Activated B cell treated with CpG ODN at 0.5 μM for 24 hours (primary cell): ENCODE measurements at regions not wholly inside any gene's neighbourhood (a gene's known extent, or its start where the extent isn't known, plus 50 kb on each side); places are given as distances from the start of the nearest gene placed in this dataset.
"Not testable (repeated sequence)": the region's sequence is repeated elsewhere in the genome, so short reads cannot be mapped to it uniquely, and the experiment has no call there.

Experiments
- ATAC-seq: fragments of 200-7000 bp; cut with Tn5 transposase; one replicate; pipeline ENCODE4 v1.10.0; 2021; ENCODE audit warnings: low read depth, mild to moderate bottlenecking, moderate library complexity
- CTCF ChIA-PET: fragments of 350-600 bp; sonication (Branson Sonifier 250); formaldehyde crosslinking; loops from one replicate; lab custom pipeline; 2021; ENCODE audit warnings: antibody characterized with exemption; lab: Charles Lee
- POLR2A ChIA-PET: fragments of 350-600 bp; sonication (Branson Sonifier 250); formaldehyde crosslinking; loops from one replicate; lab custom pipeline; 2021; ENCODE audit warnings: antibody characterized with exemption; lab: Charles Lee
- DNase-seq: peaks from one replicate; pipeline ENCODE4 v3.0.0; 2022
- H3K27ac Mint-ChIP-seq: one replicate; pipeline ENCODE4 v1.8.0; 2020; ENCODE audit warnings: mixed read lengths
- H3K27me3 Mint-ChIP-seq: one replicate; pipeline ENCODE4 v1.8.0; 2021; ENCODE audit warnings: mixed read lengths
- H3K36me3 Mint-ChIP-seq: one replicate; pipeline ENCODE4 v1.8.0; 2021; ENCODE audit warnings: low read depth, mixed read lengths
- H3K4me1 Mint-ChIP-seq: one replicate; pipeline ENCODE4 v1.8.0; 2021; ENCODE audit warnings: mixed read lengths
- H3K4me3 Mint-ChIP-seq: one replicate; pipeline ENCODE4 v1.8.0; 2020; ENCODE audit warnings: mild to moderate bottlenecking, mixed read lengths
- H3K9me3 Mint-ChIP-seq: one replicate; pipeline ENCODE4 v1.8.0; 2020; ENCODE audit warnings: mixed read lengths
- CTCF ChIP-seq: fragments of 200-600 bp; IDR thresholded peaks from one replicate; pipeline ENCODE4 v1.8.0; 2022; ENCODE audit warnings: antibody characterized with exemption, mild to moderate bottlenecking
- intact Hi-C: fragments of 100-400 bp; cut with micrococcal nuclease; formaldehyde crosslinking; loops from one replicate; pipeline ENCODE4 v1.15.1; 2024

GRCh38 chr12:9331218-9331626, 123.0 kb upstream of the PZP start:
- ATAC-seq (peak; percentile 96), DNase-seq (peak; percentile 65)
- Mint-ChIP-seq H3K36me3 (no peaks in the 10 kb centered on the region), H3K4me1 (peaks cover 12% of the 10 kb centered on the region), H3K4me3 (no peak overlapping the region), H3K27ac (no peak overlapping the region), H3K9me3 (peaks cover under 1% of the 10 kb centered on the region), H3K27me3 (no peaks in the 10 kb centered on the region)
- intact Hi-C loops = loop anchor here (1.0 to 5.0 kb wide), 8 partner anchors 138 to 810 kb away; no protein-coding TSS in a partner anchor
- TF ChIP-seq CTCF = peak; percentile 86
- ChIA-PET CTCF (interaction anchor here (0.6 to 5.0 kb wide), 16 partner anchors 8 to 858 kb away, joined by 3 to 30 read pairs (median 4); no protein-coding TSS in a partner anchor), POLR2A (interaction anchor here (0.7 to 1.0 kb wide), 2 partner anchors 377 to 419 kb away, joined by 3 to 4 read pairs; no protein-coding TSS in a partner anchor)

GRCh38 chr12:9329019-9329418, 120.8 kb upstream of the PZP start:
- ChIA-PET POLR2A (interaction anchor here (0.9 kb wide), 1 partner anchor 36 kb away, joined by 3 read pairs; no protein-coding TSS in a partner anchor), CTCF (interaction anchor here (2.9 to 5.0 kb wide), 3 partner anchors 16 to 469 kb away, joined by 14 to 30 read pairs (median 16); no protein-coding TSS in a partner anchor)
- H3K36me3 Mint-ChIP-seq = no peaks in the 10 kb centered on the region
- H3K4me3 Mint-ChIP-seq = no peak overlapping the region
- intact Hi-C loops = no loop called here
- no peak overlapping the region for H3K27ac Mint-ChIP-seq
- H3K9me3 Mint-ChIP-seq = no peaks in the 10 kb centered on the region
- no peak for TF ChIP-seq CTCF
- ATAC-seq (no peak), DNase-seq (no peak)
- H3K4me1 Mint-ChIP-seq = peaks cover 12% of the 10 kb centered on the region
- no peaks in the 10 kb centered on the region for H3K27me3 Mint-ChIP-seq

GRCh38 chr12:9328065-9328464, 119.9 kb upstream of the PZP start:
- ATAC-seq (no peak), DNase-seq (no peak)
- ChIA-PET CTCF (no interaction called here), POLR2A (no interaction called here)
- Mint-ChIP-seq H3K36me3 (no peaks in the 10 kb centered on the region), H3K27ac (no peak overlapping the region), H3K27me3 (no peaks in the 10 kb centered on the region), H3K9me3 (no peaks in the 10 kb centered on the region), H3K4me1 (peaks cover 12% of the 10 kb centered on the region), H3K4me3 (no peak overlapping the region)
- TF ChIP-seq CTCF = no peak
- intact Hi-C loops = no loop called here

GRCh38 chr12:9327320-9327719, 119.1 kb upstream of the PZP start:
- Mint-ChIP-seq H3K4me3 (no peak overlapping the region), H3K27me3 (no peaks in the 10 kb centered on the region), H3K9me3 (no peaks in the 10 kb centered on the region), H3K4me1 (peaks cover 8% of the 10 kb centered on the region), H3K36me3 (no peaks in the 10 kb centered on the region), H3K27ac (no peak overlapping the region)
- ChIA-PET CTCF (no interaction called here), POLR2A (no interaction called here)
- no peak for TF ChIP-seq CTCF
- intact Hi-C loops = no loop called here
- ATAC-seq (no peak), DNase-seq (no peak)

GRCh38 chr12:9326849-9327248, 118.7 kb upstream of the PZP start:
- POLR2A ChIA-PET, H3K27me3 Mint-ChIP-seq, DNase-seq, H3K4me1 Mint-ChIP-seq, H3K4me3 Mint-ChIP-seq, intact Hi-C loops, CTCF ChIA-PET, ATAC-seq, H3K27ac Mint-ChIP-seq, H3K36me3 Mint-ChIP-seq, H3K9me3 Mint-ChIP-seq: not testable (repeated sequence)

- intact Hi-C loops = no loop called here
- H3K4me3 Mint-ChIP-seq = no peak overlapping the region
- CTCF ChIA-PET = no interaction called here
- no peak for ATAC-seq
- no peak for TF ChIP-seq CTCF
- no peaks in the 10 kb centered on the region for H3K27me3 Mint-ChIP-seq
- no peaks in the 10 kb centered on the region for H3K36me3 Mint-ChIP-seq
- POLR2A ChIA-PET = no interaction called here
- no peak for DNase-seq
- peaks cover 4% of the 10 kb centered on the region for H3K4me1 Mint-ChIP-seq
- no peaks in the 10 kb centered on the region for H3K9me3 Mint-ChIP-seq
- H3K27ac Mint-ChIP-seq = no peak overlapping the region
These were observed 117.9 kb upstream of the PZP start for GRCh38 chr12:9326085-9326484.
